ENCODE measurements at regions not wholly inside any gene's neighbourhood (a gene's known extent, or its start where the extent isn't known, plus 50 kb on each side); places are given as distances from the start of the nearest gene placed in this dataset.

DNA sequence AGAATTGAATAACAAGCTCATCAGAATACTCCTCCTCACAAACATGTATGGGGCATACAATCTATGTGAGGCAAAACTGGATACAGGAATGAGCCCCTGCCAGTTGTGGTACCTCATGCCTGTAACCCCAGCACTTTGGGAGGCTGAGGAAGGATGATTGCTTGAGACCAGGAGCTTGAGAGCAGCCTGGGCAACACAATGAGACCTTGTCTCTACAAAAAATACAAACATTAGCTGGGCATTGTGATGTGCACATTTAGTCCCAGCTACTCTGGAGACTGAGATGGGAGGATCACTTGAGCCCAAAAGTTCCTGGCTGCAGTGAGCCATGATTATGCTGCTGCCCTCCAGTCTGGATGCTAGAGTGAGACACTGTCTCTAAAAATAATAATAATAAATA lies 611.0 kb downstream of the NLGN4X start:
- Mint-ChIP-seq H3K4me1 (no peaks in the 10 kb centered on the region), H3K27ac (ENCODE audit: unreplicated experiment) (no peak overlapping the region), H3K4me3 (no peak overlapping the region), H3K27me3 (ENCODE audit: low read depth) (no peaks in the 10 kb centered on the region), H3K9me3 (peaks cover 3% of the 10 kb centered on the region), H3K36me3 (ENCODE audit: low read depth) (peaks cover 2% of the 10 kb centered on the region)
- TF ChIP-seq, protein P1, sequence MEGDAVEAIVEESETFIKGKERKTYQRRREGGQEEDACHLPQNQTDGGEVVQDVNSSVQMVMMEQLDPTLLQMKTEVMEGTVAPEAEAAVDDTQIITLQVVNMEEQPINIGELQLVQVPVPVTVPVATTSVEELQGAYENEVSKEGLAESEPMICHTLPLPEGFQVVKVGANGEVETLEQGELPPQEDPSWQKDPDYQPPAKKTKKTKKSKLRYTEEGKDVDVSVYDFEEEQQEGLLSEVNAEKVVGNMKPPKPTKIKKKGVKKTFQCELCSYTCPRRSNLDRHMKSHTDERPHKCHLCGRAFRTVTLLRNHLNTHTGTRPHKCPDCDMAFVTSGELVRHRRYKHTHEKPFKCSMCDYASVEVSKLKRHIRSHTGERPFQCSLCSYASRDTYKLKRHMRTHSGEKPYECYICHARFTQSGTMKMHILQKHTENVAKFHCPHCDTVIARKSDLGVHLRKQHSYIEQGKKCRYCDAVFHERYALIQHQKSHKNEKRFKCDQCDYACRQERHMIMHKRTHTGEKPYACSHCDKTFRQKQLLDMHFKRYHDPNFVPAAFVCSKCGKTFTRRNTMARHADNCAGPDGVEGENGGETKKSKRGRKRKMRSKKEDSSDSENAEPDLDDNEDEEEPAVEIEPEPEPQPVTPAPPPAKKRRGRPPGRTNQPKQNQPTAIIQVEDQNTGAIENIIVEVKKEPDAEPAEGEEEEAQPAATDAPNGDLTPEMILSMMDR (conservative IDR thresholded peaks at IDR 0.05) = no peak
- DNase-seq (ENCODE audit: low read depth, low spot score) = no peak

DNA sequence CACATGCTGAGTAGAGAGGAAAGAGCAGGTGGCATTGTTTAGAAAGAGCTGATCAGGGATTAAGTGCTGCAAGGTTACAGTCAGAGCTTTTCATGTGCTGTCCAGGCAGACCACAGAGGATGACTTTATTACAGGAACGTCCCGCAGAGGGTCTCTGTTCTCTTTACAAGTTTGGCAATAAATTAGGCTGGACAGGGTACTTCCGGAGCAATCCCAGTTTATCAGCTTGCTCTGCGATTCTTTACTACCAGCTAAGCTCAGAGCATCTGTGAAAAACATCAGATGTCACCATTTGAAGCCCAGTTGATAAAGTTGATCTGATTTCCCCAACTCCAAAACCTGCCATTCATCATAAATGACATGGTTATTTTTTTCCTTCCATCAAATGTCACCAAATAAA lies 633.1 kb downstream of the NLGN4X start:
- Mint-ChIP-seq H3K9me3 (peaks cover 7% of the 10 kb centered on the region), H3K4me1 (no peaks in the 10 kb centered on the region), H3K4me3 (no peak overlapping the region), H3K36me3 (ENCODE audit: low read depth) (no peaks in the 10 kb centered on the region), H3K27ac (ENCODE audit: unreplicated experiment) (no peak overlapping the region), H3K27me3 (ENCODE audit: low read depth) (no peaks in the 10 kb centered on the region)
- TF ChIP-seq, protein P1 (conservative IDR thresholded peaks at IDR 0.05) = no peak
- no peak for DNase-seq (ENCODE audit: low read depth, low spot score)

DNA sequence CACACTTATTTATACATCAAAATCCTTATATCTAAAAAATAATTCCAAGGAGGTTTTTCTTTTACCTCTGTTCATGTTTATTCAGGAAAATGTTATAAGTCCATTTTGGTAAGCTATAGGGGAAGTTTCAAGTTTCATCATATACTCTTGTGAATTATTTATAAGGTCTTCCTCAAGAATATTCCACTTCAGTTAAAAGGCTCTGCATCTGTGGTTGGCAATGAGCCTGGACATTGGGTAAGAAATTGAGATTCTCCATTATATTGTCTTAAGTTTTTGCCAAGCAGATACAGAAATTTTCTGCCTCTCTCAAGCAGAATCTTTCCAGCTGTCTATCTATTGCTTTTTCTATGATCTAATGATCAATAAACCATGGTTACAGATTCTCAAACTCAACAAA lies 641.9 kb downstream of the NLGN4X start:
- Mint-ChIP-seq H3K27me3 (ENCODE audit: low read depth) (no peaks in the 10 kb centered on the region), H3K27ac (ENCODE audit: unreplicated experiment) (no peak overlapping the region), H3K4me1 (no peaks in the 10 kb centered on the region), H3K36me3 (ENCODE audit: low read depth) (no peaks in the 10 kb centered on the region), H3K4me3 (no peak overlapping the region), H3K9me3 (no peaks in the 10 kb centered on the region)
- TF ChIP-seq, protein P1 (conservative IDR thresholded peaks at IDR 0.05) = no peak
- no peak for DNase-seq (ENCODE audit: low read depth, low spot score)

DNA sequence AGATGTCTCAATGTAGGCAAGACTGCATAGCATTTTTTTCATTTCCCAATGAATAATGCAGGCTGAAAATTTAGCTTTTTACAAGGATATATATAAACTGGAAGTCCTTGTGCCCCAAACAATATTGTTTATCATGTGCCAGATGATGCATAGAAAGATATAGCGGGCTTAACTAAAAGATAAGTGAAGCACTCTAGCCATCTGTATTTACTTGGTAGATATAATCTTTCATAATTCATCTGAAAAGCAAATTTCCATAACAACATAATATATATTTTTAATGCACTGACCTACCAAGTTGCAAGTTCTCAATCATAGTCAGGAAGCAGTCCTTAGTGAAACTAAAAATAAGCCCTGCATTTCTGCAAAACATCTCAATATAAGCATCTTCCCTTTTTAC lies 653.3 kb downstream of the NLGN4X start:
- H3K27ac Mint-ChIP-seq (ENCODE audit: unreplicated experiment) = no peak overlapping the region
- DNase-seq (ENCODE audit: low read depth, low spot score) = no peak
- H3K36me3 Mint-ChIP-seq (ENCODE audit: low read depth) = no peaks in the 10 kb centered on the region
- H3K27me3 Mint-ChIP-seq (ENCODE audit: low read depth) = no peaks in the 10 kb centered on the region
- no peaks in the 10 kb centered on the region for H3K9me3 Mint-ChIP-seq
- H3K4me1 Mint-ChIP-seq = no peaks in the 10 kb centered on the region
- TF ChIP-seq, protein P1 (conservative IDR thresholded peaks at IDR 0.05) = no peak
- no peak overlapping the region for H3K4me3 Mint-ChIP-seq

DNA sequence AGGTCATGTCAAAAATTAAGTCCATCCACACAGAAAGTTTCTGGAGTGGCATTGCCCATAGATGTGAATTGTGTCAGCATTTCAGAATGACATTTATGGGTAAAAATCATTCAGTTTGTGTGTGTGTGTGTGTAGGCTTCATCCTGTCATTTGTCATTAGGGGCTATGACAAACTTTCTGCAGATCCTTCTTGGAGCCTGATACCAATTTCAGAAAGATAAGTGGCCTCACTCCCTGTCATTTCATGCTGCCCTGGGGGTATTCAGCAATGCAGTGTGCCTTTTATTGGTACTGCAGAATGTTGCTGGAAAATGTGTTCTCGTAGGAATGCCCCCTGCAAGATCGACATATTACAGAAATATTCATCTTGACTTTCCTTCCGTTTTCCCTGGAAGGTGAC lies 659.7 kb downstream of the NLGN4X start:
- H3K36me3 Mint-ChIP-seq (ENCODE audit: low read depth) = no peaks in the 10 kb centered on the region
- TF ChIP-seq, protein P1 (conservative IDR thresholded peaks at IDR 0.05) = no peak
- no peaks in the 10 kb centered on the region for H3K4me1 Mint-ChIP-seq

DNA sequence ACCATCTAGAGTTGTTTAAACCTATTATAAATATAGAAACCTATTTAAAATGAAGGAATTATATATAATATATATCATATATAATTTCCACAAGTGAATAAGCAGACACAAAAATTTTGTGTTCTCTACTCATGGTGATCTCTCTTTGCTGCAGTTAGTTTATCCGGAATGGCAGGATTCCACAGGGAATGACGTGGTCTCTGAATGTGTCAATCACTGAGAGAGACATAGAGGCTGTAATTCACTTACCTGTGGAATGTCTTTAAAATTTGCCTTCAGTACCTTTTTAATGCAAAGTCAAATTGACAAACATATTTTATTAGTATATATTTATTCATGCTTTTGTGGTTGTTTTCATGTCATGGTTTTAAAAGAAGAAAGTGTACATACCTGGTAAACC lies 669.3 kb downstream of the NLGN4X start:
- DNase-seq (ENCODE audit: low read depth, low spot score) = no peak
- Mint-ChIP-seq H3K27ac (ENCODE audit: unreplicated experiment) (no peak overlapping the region), H3K9me3 (peaks cover 23% of the 10 kb centered on the region), H3K4me1 (no peaks in the 10 kb centered on the region), H3K27me3 (ENCODE audit: low read depth) (no peaks in the 10 kb centered on the region), H3K4me3 (no peak overlapping the region), H3K36me3 (ENCODE audit: low read depth) (peaks cover 7% of the 10 kb centered on the region)
- TF ChIP-seq, protein P1 (conservative IDR thresholded peaks at IDR 0.05) = no peak

More for the DNA sequence above, 659.7 kb downstream of the NLGN4X start:
- Mint-ChIP-seq H3K4me3 (no peak overlapping the region), H3K9me3 (no peaks in the 10 kb centered on the region), H3K27me3 (ENCODE audit: low read depth) (no peaks in the 10 kb centered on the region), H3K27ac (ENCODE audit: unreplicated experiment) (no peak overlapping the region)
- no peak for DNase-seq (ENCODE audit: low read depth, low spot score)

All from neural crest cell (in vitro differentiated cells).